Endodermal cell (in vitro differentiated cells): ENCODE measurements at regions not wholly inside any gene's neighbourhood (a gene's known extent, or its start where the extent isn't known, plus 50 kb on each side); places are given as distances from the start of the nearest gene placed in this dataset.

Source experiments
- DNase-seq: peaks from one replicate; pipeline ENCODE4 v3.0.0-alpha.2; 2017
- H3K27ac ChIP-seq: 2 replicates; pipeline ENCODE4 v1.5.1; 2013; ENCODE audit warnings: mild to moderate bottlenecking, low read depth, low read length, moderate library complexity
- H3K27me3 ChIP-seq: 2 replicates; pipeline ENCODE4 v1.6.1; 2013; ENCODE audit warnings: mild to moderate bottlenecking, low read length, moderate library complexity; ENCODE audit not compliant: insufficient read depth, control insufficient read depth, poor library complexity, severe bottlenecking
- H3K36me3 ChIP-seq: 2 replicates; pipeline ENCODE4 v1.7.0; 2013; ENCODE audit warnings: mild to moderate bottlenecking, low read length, moderate library complexity; ENCODE audit not compliant: control insufficient read depth, insufficient read depth
- H3K4me1 ChIP-seq: one replicate; pipeline ENCODE4 v1.7.0; 2013; ENCODE audit warnings: low read length; ENCODE audit not compliant: control insufficient read depth, insufficient read depth
- H3K4me3 ChIP-seq: 2 replicates; pipeline ENCODE4 v1.5.1; 2013; ENCODE audit warnings: mild to moderate bottlenecking, low read length, moderate library complexity
- H3K9ac ChIP-seq: 2 replicates; pipeline ENCODE4 v1.6.1; 2013; ENCODE audit warnings: mild to moderate bottlenecking, low read length, moderate library complexity; ENCODE audit not compliant: poor library complexity, severe bottlenecking; ENCODE audit errors: extremely low read depth
- H3K9me3 ChIP-seq: 2 replicates; pipeline ENCODE4 v1.6.1; 2013; ENCODE audit warnings: mild to moderate bottlenecking, low read length, moderate library complexity; ENCODE audit not compliant: control insufficient read depth
- H3K27ac Mint-ChIP-seq: 2 replicates; pipeline ENCODE4 v1.8.0; 2020; ENCODE audit warnings: mixed read lengths
- H3K27me3 Mint-ChIP-seq: 2 replicates; pipeline ENCODE4 v1.8.0; 2021; ENCODE audit warnings: mild to moderate bottlenecking, mixed read lengths; ENCODE audit not compliant: insufficient read depth
- H3K36me3 Mint-ChIP-seq: 2 replicates; pipeline ENCODE4 v1.8.0; 2020; ENCODE audit warnings: low read depth, mixed read lengths
- H3K4me1 Mint-ChIP-seq: 2 replicates; pipeline ENCODE4 v1.8.0; 2020; ENCODE audit warnings: mixed read lengths
- H3K4me3 Mint-ChIP-seq: 2 replicates; pipeline ENCODE4 v1.8.0; 2020; ENCODE audit warnings: mild to moderate bottlenecking, moderate library complexity, mixed read lengths
- H3K9me3 Mint-ChIP-seq: 2 replicates; pipeline ENCODE4 v1.8.0; 2020; ENCODE audit warnings: mild to moderate bottlenecking, mixed read lengths
- WGBS, 2 experiments: methylation state at CpG; one replicate each; pipeline versions ENCODE4 v1.1.5 to v1.1.7; 2013; ENCODE audit warnings: missing lambda C conversion rate in 2 of 2, mixed read lengths in 1 of 2; ENCODE audit not compliant: insufficient coverage in 1 of 2, insufficient read length in 1 of 2; 5-methylcytosine and 5-hydroxymethylcytosine counted together
- TF ChIP-seq, protein P1 (sequence below): fragments of 200-600 bp; sonication (generic); conservative IDR thresholded peaks from 2 replicates; pipeline ENCODE4 v1.5.0; 2021; ENCODE audit warnings: antibody characterized with exemption, mild to moderate bottlenecking

DNA sequence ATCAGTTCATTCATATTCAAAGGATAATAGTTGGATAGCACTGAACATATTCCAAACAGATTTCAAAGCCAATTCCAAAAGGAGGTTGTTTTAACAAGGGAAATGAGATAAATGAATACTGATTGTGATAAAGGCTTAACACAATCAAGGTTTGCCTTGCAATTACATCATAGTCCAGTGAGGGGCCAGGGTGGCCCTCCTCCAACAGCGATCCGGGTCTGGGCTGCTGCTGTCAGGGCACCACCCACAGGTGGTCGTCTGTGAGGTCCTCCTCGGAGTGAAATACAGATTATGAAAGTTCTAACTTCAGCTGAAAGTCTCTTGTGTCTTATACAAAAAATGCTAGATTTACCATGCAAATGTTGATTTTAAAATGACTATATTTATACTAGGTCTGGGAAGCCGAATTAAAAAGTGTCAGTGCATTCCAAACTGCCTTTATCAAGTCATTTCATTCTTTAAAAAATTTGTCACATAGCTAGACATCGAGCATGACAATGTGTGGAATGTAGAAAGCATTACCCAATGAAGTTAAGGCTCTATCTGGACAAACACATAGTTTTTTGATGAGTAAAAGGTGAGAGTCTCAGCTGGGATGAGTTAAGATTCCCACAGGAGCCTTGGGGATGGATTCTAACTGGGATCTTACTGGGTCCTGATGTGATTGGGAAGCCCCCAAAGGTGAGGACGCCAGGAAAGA lies 65.9 kb upstream of the SLC22A23 start:
- H3K4me1 ChIP-seq, result peaks cover 18% of the 10 kb centered on the region
- Mint-ChIP-seq H3K9me3 (peaks cover 3% of the 10 kb centered on the region), H3K4me3 (no peak overlapping the region), H3K27ac (no peak overlapping the region), H3K27me3 (peaks cover 8% of the 10 kb centered on the region), H3K4me1 (peaks cover 15% of the 10 kb centered on the region), H3K36me3 (no peaks in the 10 kb centered on the region)
- H3K9ac ChIP-seq, result no peak overlapping the region
- peaks cover 6% of the 10 kb centered on the region for H3K9me3 ChIP-seq
- TF ChIP-seq, protein P1, sequence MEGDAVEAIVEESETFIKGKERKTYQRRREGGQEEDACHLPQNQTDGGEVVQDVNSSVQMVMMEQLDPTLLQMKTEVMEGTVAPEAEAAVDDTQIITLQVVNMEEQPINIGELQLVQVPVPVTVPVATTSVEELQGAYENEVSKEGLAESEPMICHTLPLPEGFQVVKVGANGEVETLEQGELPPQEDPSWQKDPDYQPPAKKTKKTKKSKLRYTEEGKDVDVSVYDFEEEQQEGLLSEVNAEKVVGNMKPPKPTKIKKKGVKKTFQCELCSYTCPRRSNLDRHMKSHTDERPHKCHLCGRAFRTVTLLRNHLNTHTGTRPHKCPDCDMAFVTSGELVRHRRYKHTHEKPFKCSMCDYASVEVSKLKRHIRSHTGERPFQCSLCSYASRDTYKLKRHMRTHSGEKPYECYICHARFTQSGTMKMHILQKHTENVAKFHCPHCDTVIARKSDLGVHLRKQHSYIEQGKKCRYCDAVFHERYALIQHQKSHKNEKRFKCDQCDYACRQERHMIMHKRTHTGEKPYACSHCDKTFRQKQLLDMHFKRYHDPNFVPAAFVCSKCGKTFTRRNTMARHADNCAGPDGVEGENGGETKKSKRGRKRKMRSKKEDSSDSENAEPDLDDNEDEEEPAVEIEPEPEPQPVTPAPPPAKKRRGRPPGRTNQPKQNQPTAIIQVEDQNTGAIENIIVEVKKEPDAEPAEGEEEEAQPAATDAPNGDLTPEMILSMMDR, result no peak
- no peak overlapping the region for H3K4me3 ChIP-seq
- H3K27ac ChIP-seq, result no peak overlapping the region
- WGBS, 2 experiments, result 69 to 81% methylated on average over 2 to 7 of the region's 7 CpGs
- no peak for DNase-seq
- no peaks in the 10 kb centered on the region for H3K36me3 ChIP-seq
- no peaks in the 10 kb centered on the region for H3K27me3 ChIP-seq

DNA sequence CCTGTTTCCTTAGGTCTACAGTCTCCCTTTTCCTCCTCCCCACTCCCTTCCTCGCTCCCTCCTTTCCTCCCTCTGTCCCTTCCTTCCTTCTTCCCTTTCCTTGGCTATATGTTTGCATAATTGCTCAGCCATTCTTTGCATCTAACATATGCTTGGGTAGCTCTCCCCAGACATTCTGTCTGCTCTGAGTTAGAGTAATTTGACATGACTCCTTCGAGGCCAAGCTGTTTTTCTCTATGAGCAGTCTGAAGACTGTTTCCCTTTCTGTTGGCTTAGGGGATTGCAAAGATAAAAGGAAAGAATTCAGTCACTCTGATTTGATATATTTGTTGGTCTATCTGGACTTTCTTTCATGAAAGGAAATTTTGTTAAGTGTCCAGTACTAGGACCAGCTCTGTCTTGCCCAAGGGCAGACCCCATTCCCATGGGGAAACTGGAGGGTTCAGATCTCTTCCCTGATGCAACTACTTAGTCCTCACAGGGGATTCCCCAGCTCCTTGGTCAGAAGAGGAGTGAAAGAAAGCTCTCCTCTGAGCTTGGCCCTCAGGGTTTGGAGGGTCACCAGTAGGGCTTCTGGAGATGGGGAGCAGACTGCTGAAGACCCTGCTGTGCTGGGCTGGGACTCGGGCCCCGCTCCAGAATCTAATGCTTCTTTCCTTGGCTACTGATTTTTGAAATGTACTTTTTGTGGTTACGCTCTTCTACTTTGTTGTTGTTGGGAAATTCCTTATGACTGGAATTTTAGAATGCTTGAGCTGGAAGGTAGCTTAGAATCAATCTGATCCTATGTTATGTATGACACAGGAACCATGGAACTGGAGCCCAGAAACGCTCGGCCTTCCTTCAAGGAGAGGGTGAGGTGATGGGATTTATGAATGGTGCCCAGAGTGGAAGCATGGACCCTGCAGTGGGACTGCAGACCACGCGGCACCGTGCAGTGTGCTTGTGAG lies 63.7 kb upstream of the SLC22A23 start:
- peaks cover 7% of the 10 kb centered on the region for H3K4me1 ChIP-seq
- no peaks in the 10 kb centered on the region for H3K27me3 ChIP-seq
- no peak overlapping the region for H3K4me3 ChIP-seq
- Mint-ChIP-seq H3K9me3 (peaks cover 3% of the 10 kb centered on the region), H3K27me3 (peaks cover 14% of the 10 kb centered on the region), H3K4me3 (no peak overlapping the region), H3K36me3 (no peaks in the 10 kb centered on the region), H3K4me1 (peaks cover 2% of the 10 kb centered on the region), H3K27ac (no peak overlapping the region)
- TF ChIP-seq, protein P1, result no peak
- 89 to 91% methylated on average over 10 of the region's 10 CpGs for WGBS, 2 experiments
- no peak overlapping the region for H3K9ac ChIP-seq
- no peaks in the 10 kb centered on the region for H3K36me3 ChIP-seq
- peaks cover 6% of the 10 kb centered on the region for H3K9me3 ChIP-seq
- H3K27ac ChIP-seq, result no peak overlapping the region
- DNase-seq, result peak; percentile 12

DNA sequence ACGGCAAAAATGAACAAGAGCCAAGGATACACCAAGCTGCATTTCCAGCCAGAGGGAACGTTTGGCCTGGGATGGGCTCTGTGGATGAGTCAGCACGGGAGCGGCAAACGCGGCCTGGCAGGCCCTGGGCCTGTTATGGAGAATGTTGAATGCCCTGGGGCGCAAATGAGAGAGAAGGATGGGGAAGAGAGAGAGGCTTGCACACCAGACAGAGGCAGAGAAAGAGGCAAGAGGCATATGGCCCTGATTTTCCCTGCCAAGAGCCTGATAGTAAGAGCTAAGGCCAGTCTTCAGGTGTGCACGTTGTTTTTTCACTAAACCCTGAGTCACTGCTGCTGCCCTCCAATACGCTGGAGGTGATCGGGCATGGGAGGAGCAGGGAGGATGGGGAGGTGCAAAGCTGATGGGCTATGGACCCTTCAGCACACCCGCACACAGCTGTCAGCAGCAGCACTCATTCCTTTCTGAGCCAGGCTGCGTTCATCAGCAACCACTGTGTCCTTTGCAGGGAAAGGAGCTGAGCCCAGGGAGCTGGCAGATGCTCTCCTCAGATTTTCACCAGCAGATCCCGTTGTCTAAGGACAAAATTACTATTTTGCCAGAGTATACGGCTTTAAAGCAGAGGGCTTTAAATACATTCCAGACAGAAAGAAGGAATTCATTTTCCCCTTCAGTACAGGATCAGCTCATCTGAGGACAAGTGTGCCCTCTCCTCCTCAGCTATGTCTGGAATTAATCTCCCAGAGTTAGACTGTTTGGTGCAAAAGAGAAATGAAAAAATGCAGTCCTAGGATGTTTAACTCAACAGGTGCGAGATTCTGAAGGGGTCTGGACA lies 61.7 kb upstream of the SLC22A23 start:
- H3K9ac ChIP-seq, result no peak overlapping the region
- DNase-seq, result no peak
- 80 to 83% methylated on average over 6 to 15 of the region's 15 CpGs for WGBS, 2 experiments

More for the DNA sequence above, 61.7 kb upstream of the SLC22A23 start:
- H3K4me1 Mint-ChIP-seq, result no peaks in the 10 kb centered on the region
- Histone ChIP-seq H3K4me1 (peaks cover 7% of the 10 kb centered on the region), H3K36me3 (no peaks in the 10 kb centered on the region), H3K4me3 (no peak overlapping the region), H3K27me3 (no peaks in the 10 kb centered on the region), H3K9me3 (peaks cover 6% of the 10 kb centered on the region), H3K27ac (no peak overlapping the region)
- peaks cover 3% of the 10 kb centered on the region for H3K9me3 Mint-ChIP-seq
- H3K27ac Mint-ChIP-seq, result peak overlapping the region; percentile 23
- peaks cover 19% of the 10 kb centered on the region for H3K27me3 Mint-ChIP-seq
- no peak overlapping the region for H3K4me3 Mint-ChIP-seq
- TF ChIP-seq, protein P1, result no peak
- H3K36me3 Mint-ChIP-seq, result no peaks in the 10 kb centered on the region
